ENCODE measurements at regions not wholly inside any gene's neighbourhood (a gene's known extent, or its start where the extent isn't known, plus 50 kb on each side); places are given as distances from the start of the nearest gene placed in this dataset.
A peak's percentile ranks its signal among the peaks of the same experiment; 100 is the strongest.

GRCh38 chr14:62138593-62138992, 376.4 kb downstream of the SNAPC1 start:
- no peaks in the 10 kb centered on the region for H3K27me3 ChIP-seq (ENCODE audit: insufficient read depth, low read depth, severe bottlenecking)
- no peaks in the 10 kb centered on the region for H3K36me3 ChIP-seq
- no peak overlapping the region; the same call in 1 of the 2 replicates for H3K27ac ChIP-seq
- no peaks in the 10 kb centered on the region for H3K9me3 ChIP-seq (ENCODE audit: severe bottlenecking)
- TF ChIP-seq CTCF (IDR thresholded peaks at IDR 0.05; ENCODE audit: low read depth, low read length), result no peak
- H3K4me3 ChIP-seq (ENCODE audit: low read depth, low read length), result no peak overlapping the region
- peak; percentile 58 for DNase-seq

- Histone ChIP-seq H3K36me3 (no peaks in the 10 kb centered on the region), H3K27ac (no peak overlapping the region), H3K27me3 (ENCODE audit: insufficient read depth, low read depth, severe bottlenecking) (no peaks in the 10 kb centered on the region), H3K4me3 (ENCODE audit: low read depth, low read length) (no peak overlapping the region), H3K9me3 (ENCODE audit: severe bottlenecking) (no peaks in the 10 kb centered on the region)
- DNase-seq, result no peak
- no peak for TF ChIP-seq CTCF (IDR thresholded peaks at IDR 0.05; ENCODE audit: low read depth, low read length)
These were observed 378.9 kb downstream of the SNAPC1 start for GRCh38 chr14:62141139-62141538.

GRCh38 chr14:62143245-62143644, 381.0 kb downstream of the SNAPC1 start:
- no peak overlapping the region for H3K4me3 ChIP-seq (ENCODE audit: low read depth, low read length)
- TF ChIP-seq CTCF (IDR thresholded peaks at IDR 0.05; ENCODE audit: low read depth, low read length), result no peak
- H3K36me3 ChIP-seq, result no peaks in the 10 kb centered on the region
- no peaks in the 10 kb centered on the region for H3K27me3 ChIP-seq (ENCODE audit: insufficient read depth, low read depth, severe bottlenecking)
- DNase-seq, result no peak
- no peaks in the 10 kb centered on the region for H3K9me3 ChIP-seq (ENCODE audit: severe bottlenecking)
- H3K27ac ChIP-seq, result no peak overlapping the region

- no peak for TF ChIP-seq CTCF (IDR thresholded peaks at IDR 0.05; ENCODE audit: low read depth, low read length)
- Histone ChIP-seq H3K4me3 (ENCODE audit: low read depth, low read length) (no peak overlapping the region), H3K27me3 (ENCODE audit: insufficient read depth, low read depth, severe bottlenecking) (no peaks in the 10 kb centered on the region), H3K36me3 (no peaks in the 10 kb centered on the region), H3K9me3 (ENCODE audit: severe bottlenecking) (no peaks in the 10 kb centered on the region), H3K27ac (no peak overlapping the region)
- no peak for DNase-seq
These were observed 382.6 kb downstream of the SNAPC1 start for GRCh38 chr14:62144863-62145262.

GRCh38 chr14:62146030-62146429, 383.8 kb downstream of the SNAPC1 start:
- no peak overlapping the region for H3K27ac ChIP-seq

More at GRCh38 chr14:62146030-62146429, 383.8 kb downstream of the SNAPC1 start:
- DNase-seq, result no peak
- Histone ChIP-seq H3K27me3 (ENCODE audit: insufficient read depth, low read depth, severe bottlenecking) (no peaks in the 10 kb centered on the region), H3K9me3 (ENCODE audit: severe bottlenecking) (no peaks in the 10 kb centered on the region), H3K4me3 (ENCODE audit: low read depth, low read length) (no peak overlapping the region), H3K36me3 (no peaks in the 10 kb centered on the region)
- no peak for TF ChIP-seq CTCF (IDR thresholded peaks at IDR 0.05; ENCODE audit: low read depth, low read length)
